ENCODE measurements at regions not wholly inside any gene's neighbourhood (a gene's known extent, or its start where the extent isn't known, plus 50 kb on each side); places are given as distances from the start of the nearest gene placed in this dataset.

- no peak for TF ChIP-seq POLR2A (IDR thresholded peaks at IDR 0.05)
- TF ChIP-seq CTCF (IDR thresholded peaks at IDR 0.05) = no peak
Measured at GRCh38 chr10:76684968-76685367, 952.6 kb downstream of the KCNMA1 start.

Data from heart left ventricle (tissue), 13 donors.